Neural progenitor cell (in vitro differentiated cells): ENCODE measurements at regions not wholly inside any gene's neighbourhood (a gene's known extent, or its start where the extent isn't known, plus 50 kb on each side); places are given as distances from the start of the nearest gene placed in this dataset.

Experiments used
- DNase-seq: peaks from one replicate; pipeline ENCODE4 v3.0.0-alpha.2; 2016; ENCODE audit warnings: low spot score
- H2AFZ ChIP-seq: fragments of 200-600 bp; sonication (generic); replicated peaks from 2 replicates; pipeline ENCODE4 v1.6.1; 2016; ENCODE audit warnings: antibody characterized with exemption
- H3F3A ChIP-seq: fragments of 200-600 bp; sonication (generic); 2 replicates; pipeline ENCODE4 v1.6.1; 2016; ENCODE audit warnings: antibody characterized with exemption, low read depth
- H3K27ac ChIP-seq: fragments of 200-600 bp; sonication (generic); 2 replicates; pipeline ENCODE4 v1.5.1; 2016; ENCODE audit warnings: mild to moderate bottlenecking
- H3K27me3 ChIP-seq: fragments of 200-600 bp; sonication (generic); 2 replicates; pipeline ENCODE4 v1.6.1; 2016; ENCODE audit warnings: mild to moderate bottlenecking, moderate library complexity
- H3K36me3 ChIP-seq: fragments of 200-600 bp; sonication (generic); 2 replicates; pipeline ENCODE4 v1.5.1; 2016
- H3K4me1 ChIP-seq: fragments of 200-600 bp; sonication (generic); 2 replicates; pipeline ENCODE4 v1.6.1; 2016; ENCODE audit warnings: mixed run types
- H3K4me2 ChIP-seq: fragments of 200-600 bp; sonication (generic); 2 replicates; pipeline ENCODE4 v1.6.1; 2016
- H3K4me3 ChIP-seq: fragments of 200-600 bp; sonication (generic); 2 replicates; pipeline ENCODE4 v1.5.1; 2016
- H3K79me2 ChIP-seq: fragments of 200-600 bp; sonication (generic); 2 replicates; pipeline ENCODE4 v1.6.1; 2016; ENCODE audit warnings: low read depth
- H3K9ac ChIP-seq: fragments of 200-600 bp; sonication (generic); 2 replicates; pipeline ENCODE4 v1.6.1; 2016
- H3K9me3 ChIP-seq: fragments of 200-600 bp; sonication (generic); 2 replicates; pipeline ENCODE4 v1.5.1; 2016; ENCODE audit warnings: low read depth
- H4K20me1 ChIP-seq: fragments of 200-600 bp; sonication (generic); 2 replicates; pipeline ENCODE4 v1.6.1; 2016; ENCODE audit warnings: low read depth
- H3K27ac Mint-ChIP-seq: 3 replicates; pipeline ENCODE4 v1.8.0; 2021; ENCODE audit warnings: mixed read lengths
- H3K27me3 Mint-ChIP-seq: 2 replicates; pipeline ENCODE4 v1.8.0; 2022; ENCODE audit warnings: low read depth, mild to moderate bottlenecking, inconsistent platforms, moderate library complexity, mixed read lengths; ENCODE audit not compliant: insufficient read depth
- H3K36me3 Mint-ChIP-seq: 3 replicates; pipeline ENCODE4 v1.8.0; 2021; ENCODE audit warnings: mixed read lengths
- H3K4me1 Mint-ChIP-seq: 3 replicates; pipeline ENCODE4 v1.8.0; 2021; ENCODE audit warnings: mixed read lengths
- H3K4me3 Mint-ChIP-seq: 3 replicates; pipeline ENCODE4 v1.8.0; 2021; ENCODE audit warnings: mild to moderate bottlenecking, moderate library complexity, mixed read lengths
- H3K9me3 Mint-ChIP-seq: 3 replicates; pipeline ENCODE4 v1.8.0; 2020; ENCODE audit warnings: mixed read lengths
- EZH2 ChIP-seq: fragments of 200-600 bp; sonication (generic); IDR thresholded peaks from 2 replicates; pipeline ENCODE4 v1.6.1; 2017; ENCODE audit warnings: antibody characterized with exemption, mild to moderate bottlenecking, moderate library complexity
- EZH2phosphoT487 ChIP-seq: fragments of 200-600 bp; sonication (generic); IDR thresholded peaks from 2 replicates; pipeline ENCODE4 v1.6.1; 2017; ENCODE audit warnings: antibody characterized with exemption
- TF ChIP-seq, protein P1 (sequence below): fragments of 200-600 bp; sonication (generic); IDR thresholded peaks from 2 replicates; pipeline ENCODE4 v1.5.1; 2017; ENCODE audit warnings: antibody characterized with exemption, mild to moderate bottlenecking

- peaks cover 10% of the 10 kb centered on the region for H3K36me3 Mint-ChIP-seq
- H2AFZ ChIP-seq: no peak overlapping the region
- H3K27ac Mint-ChIP-seq: no peak overlapping the region
- H3K9me3 Mint-ChIP-seq: peaks cover 9% of the 10 kb centered on the region
- H3K27me3 ChIP-seq: no peaks in the 10 kb centered on the region
- H3K27ac ChIP-seq: no peak overlapping the region
- peaks cover 33% of the 10 kb centered on the region for H3K79me2 ChIP-seq
- no peaks in the 10 kb centered on the region for H3K9me3 ChIP-seq
- H3K9ac ChIP-seq: no peak overlapping the region
- no peak overlapping the region for H3K4me2 ChIP-seq
- H3K36me3 ChIP-seq: peaks cover 5% of the 10 kb centered on the region
- H3K4me1 ChIP-seq: peaks cover 13% of the 10 kb centered on the region
- H3F3A ChIP-seq: peaks cover 7% of the 10 kb centered on the region
- H3K4me1 Mint-ChIP-seq: peaks cover 6% of the 10 kb centered on the region
- H3K27me3 Mint-ChIP-seq: no peaks in the 10 kb centered on the region
- DNase-seq: no peak
- no peaks in the 10 kb centered on the region for H4K20me1 ChIP-seq
- no peak overlapping the region for H3K4me3 ChIP-seq
- H3K4me3 Mint-ChIP-seq: no peak overlapping the region
- TF ChIP-seq EZH2: no peak
Observed at GRCh38 chr6:167435209-167435728, 110.4 kb downstream of the TTLL2 start.

DNA sequence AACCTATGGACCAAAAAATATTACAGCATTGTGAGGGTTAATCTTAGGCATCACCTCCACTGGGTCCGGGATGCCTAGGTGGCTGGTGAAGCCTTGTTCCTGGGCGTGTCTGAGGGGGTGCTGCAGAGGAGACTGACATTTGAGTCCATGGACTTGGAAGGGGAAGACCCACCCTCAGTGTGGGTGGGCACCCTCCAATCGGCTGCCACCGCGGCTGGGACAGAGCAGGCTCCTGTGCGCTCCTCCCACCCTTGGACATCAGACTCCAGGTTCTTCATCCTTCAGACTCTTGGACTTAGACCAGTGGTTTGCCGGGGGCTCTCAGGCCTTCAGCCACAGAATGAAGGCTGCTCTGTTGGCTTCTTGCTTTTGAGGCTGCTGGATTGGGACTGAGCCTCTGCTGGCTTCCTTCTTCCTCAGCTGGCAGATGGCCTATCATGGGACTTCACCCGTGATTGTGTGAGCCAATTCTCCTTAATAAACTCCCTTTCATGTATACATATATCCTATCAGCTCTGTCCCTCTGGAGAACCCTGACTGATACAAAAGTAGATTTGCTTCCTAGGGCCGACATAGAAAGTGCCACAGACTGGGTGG is 113.1 kb downstream of the TTLL2 start:
- Histone ChIP-seq H3K27me3 (no peaks in the 10 kb centered on the region), H3K27ac (no peak overlapping the region), H4K20me1 (no peaks in the 10 kb centered on the region), H3K4me2 (no peak overlapping the region), H3K9me3 (no peaks in the 10 kb centered on the region), H3F3A (peaks cover 34% of the 10 kb centered on the region), H2AFZ (no peak overlapping the region), H3K36me3 (peaks cover 5% of the 10 kb centered on the region), H3K79me2 (peaks cover 38% of the 10 kb centered on the region), H3K4me1 (peaks cover 36% of the 10 kb centered on the region), H3K4me3 (no peak overlapping the region), H3K9ac (no peak overlapping the region)
- Mint-ChIP-seq H3K36me3 (peaks cover 8% of the 10 kb centered on the region), H3K27ac (peak overlapping the region; percentile 31), H3K4me1 (peaks cover 29% of the 10 kb centered on the region), H3K9me3 (peaks cover 9% of the 10 kb centered on the region), H3K4me3 (no peak overlapping the region), H3K27me3 (peaks cover 3% of the 10 kb centered on the region)
- TF ChIP-seq, protein P1, sequence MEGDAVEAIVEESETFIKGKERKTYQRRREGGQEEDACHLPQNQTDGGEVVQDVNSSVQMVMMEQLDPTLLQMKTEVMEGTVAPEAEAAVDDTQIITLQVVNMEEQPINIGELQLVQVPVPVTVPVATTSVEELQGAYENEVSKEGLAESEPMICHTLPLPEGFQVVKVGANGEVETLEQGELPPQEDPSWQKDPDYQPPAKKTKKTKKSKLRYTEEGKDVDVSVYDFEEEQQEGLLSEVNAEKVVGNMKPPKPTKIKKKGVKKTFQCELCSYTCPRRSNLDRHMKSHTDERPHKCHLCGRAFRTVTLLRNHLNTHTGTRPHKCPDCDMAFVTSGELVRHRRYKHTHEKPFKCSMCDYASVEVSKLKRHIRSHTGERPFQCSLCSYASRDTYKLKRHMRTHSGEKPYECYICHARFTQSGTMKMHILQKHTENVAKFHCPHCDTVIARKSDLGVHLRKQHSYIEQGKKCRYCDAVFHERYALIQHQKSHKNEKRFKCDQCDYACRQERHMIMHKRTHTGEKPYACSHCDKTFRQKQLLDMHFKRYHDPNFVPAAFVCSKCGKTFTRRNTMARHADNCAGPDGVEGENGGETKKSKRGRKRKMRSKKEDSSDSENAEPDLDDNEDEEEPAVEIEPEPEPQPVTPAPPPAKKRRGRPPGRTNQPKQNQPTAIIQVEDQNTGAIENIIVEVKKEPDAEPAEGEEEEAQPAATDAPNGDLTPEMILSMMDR: no peak
- TF ChIP-seq EZH2: no peak
- no peak for TF ChIP-seq EZH2phosphoT487
- DNase-seq: no peak

GRCh38 chr6:167441715-167442206 is 116.9 kb downstream of the TTLL2 start:
- peak overlapping the region; percentile 100 for H3K27ac ChIP-seq
- peak overlapping the region; percentile 24 for H3K4me3 ChIP-seq
- H3K9me3 ChIP-seq: no peaks in the 10 kb centered on the region
- H4K20me1 ChIP-seq: no peaks in the 10 kb centered on the region
- DNase-seq: peak; percentile 83
- H3K4me1 ChIP-seq: peaks cover 63% of the 10 kb centered on the region
- Mint-ChIP-seq H3K36me3 (peaks cover 8% of the 10 kb centered on the region), H3K27me3 (peaks cover 3% of the 10 kb centered on the region), H3K4me1 (peaks cover 59% of the 10 kb centered on the region), H3K4me3 (peak overlapping the region; percentile 72), H3K27ac (peak overlapping the region; percentile 99), H3K9me3 (peaks cover 20% of the 10 kb centered on the region)
- H2AFZ ChIP-seq: no peak overlapping the region
- H3K36me3 ChIP-seq: peaks cover 5% of the 10 kb centered on the region
- no peaks in the 10 kb centered on the region for H3K27me3 ChIP-seq
- H3K4me2 ChIP-seq: peak overlapping the region; percentile 68
- H3K9ac ChIP-seq: no peak overlapping the region
- peaks cover 36% of the 10 kb centered on the region for H3K79me2 ChIP-seq
- peaks cover 52% of the 10 kb centered on the region for H3F3A ChIP-seq
- TF ChIP-seq, protein P1: no peak
- TF ChIP-seq EZH2phosphoT487 (no peak), EZH2 (no peak)

DNA sequence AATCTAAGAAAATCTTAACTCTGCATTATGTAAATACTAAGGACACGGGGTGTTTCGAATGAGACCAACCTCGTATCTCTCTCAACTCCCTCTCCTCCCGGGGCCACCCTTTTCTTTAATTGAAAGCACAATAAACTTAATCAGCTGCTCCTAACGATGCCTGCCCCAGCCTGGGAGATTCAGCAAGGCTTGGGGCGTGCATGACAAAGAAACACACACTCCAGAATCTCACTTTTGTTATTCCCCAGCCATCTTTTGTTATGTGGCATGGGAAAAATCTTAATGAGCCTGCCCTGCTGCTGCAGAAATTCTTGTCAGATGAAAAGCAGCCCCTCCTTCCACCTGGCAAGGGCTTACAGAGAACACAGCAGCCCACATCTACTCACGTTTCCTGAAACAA is 117.4 kb downstream of the TTLL2 start:
- Histone ChIP-seq H3K4me1 (peaks cover 63% of the 10 kb centered on the region), H4K20me1 (no peaks in the 10 kb centered on the region), H3F3A (peaks cover 52% of the 10 kb centered on the region), H3K4me3 (peak overlapping the region; percentile 24), H3K79me2 (peaks cover 31% of the 10 kb centered on the region), H3K9ac (no peak overlapping the region), H3K9me3 (no peaks in the 10 kb centered on the region), H2AFZ (no peak overlapping the region), H3K36me3 (peaks cover 5% of the 10 kb centered on the region), H3K4me2 (peak overlapping the region; percentile 68), H3K27ac (peak overlapping the region; percentile 100), H3K27me3 (no peaks in the 10 kb centered on the region)
- Mint-ChIP-seq H3K4me3 (peak overlapping the region; percentile 72), H3K27ac (peak overlapping the region; percentile 99), H3K36me3 (peaks cover 6% of the 10 kb centered on the region), H3K9me3 (peaks cover 17% of the 10 kb centered on the region), H3K27me3 (peaks cover 3% of the 10 kb centered on the region), H3K4me1 (peaks cover 63% of the 10 kb centered on the region)
- peak; percentile 93 for DNase-seq
- TF ChIP-seq, protein P1: no peak
- no peak for TF ChIP-seq EZH2phosphoT487
- TF ChIP-seq EZH2: no peak
